Ishikawa (cell line): ENCODE measurements at regions not wholly inside any gene's neighbourhood (a gene's known extent, or its start where the extent isn't known, plus 50 kb on each side); places are given as distances from the start of the nearest gene placed in this dataset.

Source experiments
- CREB1 ChIP-seq: IDR thresholded peaks from 2 replicates; pipeline ENCODE4 v1.6.1; 2012; ENCODE audit warnings: low read depth
- EGR1 ChIP-seq: IDR thresholded peaks from 2 replicates; pipeline ENCODE4 v1.6.1; 2012
- REST ChIP-seq: IDR thresholded peaks from 2 replicates; pipeline ENCODE4 v1.6.1; 2012; ENCODE audit warnings: low read depth, mild to moderate bottlenecking
- TF ChIP-seq, protein P1 (sequence below): IDR thresholded peaks from 2 replicates; pipeline ENCODE4 v1.6.1; 2012

DNA sequence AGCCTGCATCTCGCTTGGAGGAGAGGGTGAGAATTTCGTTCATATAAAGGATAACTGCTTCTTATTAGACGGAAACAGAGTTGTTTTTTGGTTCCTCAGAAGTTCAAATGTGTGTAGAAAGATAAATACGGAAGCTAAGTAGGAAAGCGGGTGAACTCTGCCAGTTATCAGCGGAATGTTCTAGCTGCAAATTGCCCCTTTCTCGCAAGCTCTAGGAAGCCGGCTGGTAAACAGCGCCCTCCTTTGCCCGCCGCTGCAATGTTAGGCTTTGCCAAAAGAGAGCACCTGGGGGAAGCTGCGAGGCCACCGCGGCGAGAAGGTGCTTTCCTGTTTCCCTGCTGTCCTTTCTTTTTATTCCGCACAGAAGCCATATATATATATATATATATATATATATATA lies 67.0 kb downstream of the IGLL5 start:
- TF ChIP-seq EGR1 (no peak), REST (no peak), CREB1 (no peak)
- TF ChIP-seq, protein P1, sequence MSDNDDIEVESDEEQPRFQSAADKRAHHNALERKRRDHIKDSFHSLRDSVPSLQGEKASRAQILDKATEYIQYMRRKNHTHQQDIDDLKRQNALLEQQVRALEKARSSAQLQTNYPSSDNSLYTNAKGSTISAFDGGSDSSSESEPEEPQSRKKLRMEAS = no peak
